ENCODE measurements at regions not wholly inside any gene's neighbourhood (a gene's known extent, or its start where the extent isn't known, plus 50 kb on each side); places are given as distances from the start of the nearest gene placed in this dataset.

DNA sequence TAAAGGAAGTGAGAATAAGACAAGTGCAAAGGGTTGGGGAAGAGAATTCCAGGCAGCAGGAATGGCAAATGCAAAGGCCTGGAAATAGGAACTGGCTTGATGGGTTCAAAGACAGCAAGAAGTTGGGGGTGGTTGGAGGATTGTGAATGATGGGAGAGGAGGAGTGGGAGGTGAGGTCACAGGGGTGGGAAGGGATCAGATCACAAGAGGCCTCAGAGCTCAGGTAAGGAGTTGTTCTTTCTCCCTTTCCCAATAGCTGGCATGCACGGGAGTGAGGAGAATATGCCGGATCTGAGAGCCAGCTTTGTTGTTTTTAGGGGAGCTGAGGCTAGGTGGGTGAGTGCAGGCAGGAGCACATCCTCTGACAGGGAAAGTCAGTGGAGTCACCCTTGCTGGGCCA is 94.0 kb upstream of the RAB3GAP2 start:
- no peak overlapping the region for H4K91ac ChIP-seq (replicated peaks; ENCODE audit: insufficient read length, low read length)
- no peak overlapping the region for H4K5ac ChIP-seq (ENCODE audit: insufficient read length, low read depth, low read length)
- H3K4me1 ChIP-seq (replicated peaks in 1 of 4; ENCODE audit: control insufficient read depth in 3 of 4, insufficient read depth in 4 of 4, low read length in 3 of 4), result peaks cover 6 to 20% (median 12%) of the 10 kb centered on the region in 4 experiments; a peak in 6 of 7 replicates
- H3K27me3 ChIP-seq (replicated peaks in 1 of 4; ENCODE audit: control insufficient read depth in 3 of 4, extremely low read depth in 1 of 4, insufficient read depth in 3 of 4, low read length in 3 of 4), result no peaks in the 10 kb centered on the region
- no peak overlapping the region for H3K4ac ChIP-seq (replicated peaks; ENCODE audit: insufficient read length, low read depth, low read length)
- H2BK15ac ChIP-seq (ENCODE audit: low read length), result no peak overlapping the region
- FAIRE-seq, result no peak
- POLR2A ChIA-PET (ENCODE audit: partially characterized antibody), result no interaction called here
- H3K23ac ChIP-seq (ENCODE audit: insufficient read length), result no peak overlapping the region
- no peaks in the 10 kb centered on the region for H3K9me3 ChIP-seq (ENCODE audit: insufficient read depth in 2 of 2, low read depth in 1 of 2, low read length in 1 of 2)
- no peaks in the 10 kb centered on the region for H3K79me2 ChIP-seq (ENCODE audit: control insufficient read depth in 1 of 2, insufficient read depth in 2 of 2, low read length in 2 of 2)
- CTCF ChIA-PET (ENCODE audit: partially characterized antibody), result interaction anchor here (0.7 to 2.8 kb wide), 5 partner anchors 9 to 410 kb away, joined by 3 to 8 read pairs (median 6); no protein-coding TSS in a partner anchor
- no peak overlapping the region for H3K14ac ChIP-seq (ENCODE audit: insufficient read length)
- no peak overlapping the region for H3K56ac ChIP-seq (replicated peaks; ENCODE audit: insufficient read length, low read depth, low read length)
- H3K27ac ChIP-seq (ENCODE audit: low read depth, low read length), result no peak overlapping the region
- H3K4me2 ChIP-seq (ENCODE audit: insufficient read depth in 1 of 2, low read depth in 2 of 2, low read length in 2 of 2), result no peak overlapping the region
- H4K8ac ChIP-seq (ENCODE audit: extremely low read depth, insufficient read depth, low read length), result no peak overlapping the region
- 90% methylated on average over 2 of the region's 2 CpGs; no CpG with 5 or more reads in 1 of the 2 experiments for WGBS, 2 experiments (ENCODE audit: extremely low coverage in 1 of 2, insufficient coverage in 1 of 2, insufficient read length in 1 of 2, insufficient replicate concordance in 2 of 2, low coverage in 1 of 2, low lambda C conversion rate in 2 of 2, missing lambda C conversion rate in 1 of 2)
- H2AFZ ChIP-seq (ENCODE audit: low read length), result no peak overlapping the region
- H3K18ac ChIP-seq (ENCODE audit: extremely low read depth, low read length), result no peak overlapping the region
- no peak overlapping the region for H2AK5ac ChIP-seq (ENCODE audit: low read depth, low read length)
- no peaks in the 10 kb centered on the region for H4K20me1 ChIP-seq (replicated peaks in 1 of 2; ENCODE audit: control insufficient read depth in 1 of 2, insufficient read depth in 2 of 2, low read length in 2 of 2)
- H2BK5ac ChIP-seq (ENCODE audit: low read depth, low read length), result no peak overlapping the region
- no peak for DNase-seq (ENCODE audit: low read depth in 1 of 2, low spot score in 2 of 2)
- H2BK12ac ChIP-seq (ENCODE audit: low read depth, low read length), result no peak overlapping the region
- H2BK20ac ChIP-seq (ENCODE audit: low read length), result no peak overlapping the region
- no peaks in the 10 kb centered on the region for H3K23me2 ChIP-seq (ENCODE audit: low read depth, low read length)
- H2BK120ac ChIP-seq (replicated peaks; ENCODE audit: low read depth, low read length), result no peak overlapping the region
- H3K9ac ChIP-seq (replicated peaks in 1 of 4; ENCODE audit: extremely low read depth in 1 of 4, low read depth in 3 of 4, low read length in 3 of 4), result no peak overlapping the region
- H3K79me1 ChIP-seq (ENCODE audit: low read depth, low read length), result no peaks in the 10 kb centered on the region
- no peaks in the 10 kb centered on the region for H3K36me3 ChIP-seq (ENCODE audit: control insufficient read depth in 2 of 4, insufficient read depth in 4 of 4, low read length in 3 of 4)
- H3K4me3 ChIP-seq (ENCODE audit: extremely low read depth in 1 of 4, insufficient read depth in 2 of 4, low read depth in 3 of 4, low read length in 4 of 4), result no peak overlapping the region
- TF ChIP-seq JUND (IDR thresholded peaks at IDR 0.05; ENCODE audit: low read length) (no peak), RNF2 (IDR thresholded peaks at IDR 0.05; ENCODE audit: borderline replicate concordance, low read depth, low read length, missing control alignments, poor library complexity, severe bottlenecking) (no peak), POLR2AphosphoS5 (IDR thresholded peaks at IDR 0.05; ENCODE audit: low read depth, low read length) (no peak), EGR1 (IDR thresholded peaks at IDR 0.05; ENCODE audit: borderline replicate concordance, low read depth, low read length) (no peak), SAP30 (IDR thresholded peaks at IDR 0.05; ENCODE audit: insufficient read depth, insufficient replicate concordance, low read length) (no peak), BCL11A (IDR thresholded peaks at IDR 0.05; ENCODE audit: low read depth in 2 of 2, low read length in 2 of 2) (no peak), CHD1 (IDR thresholded peaks at IDR 0.05; ENCODE audit: low read depth, low read length) (no peak), SP2 (IDR thresholded peaks at IDR 0.05; ENCODE audit: low read length) (no peak), CHD2 (IDR thresholded peaks at IDR 0.05; ENCODE audit: low read length) (no peak), SIRT6 (IDR thresholded peaks at IDR 0.05; ENCODE audit: low read length) (no peak)
- TF ChIP-seq, protein P1, sequence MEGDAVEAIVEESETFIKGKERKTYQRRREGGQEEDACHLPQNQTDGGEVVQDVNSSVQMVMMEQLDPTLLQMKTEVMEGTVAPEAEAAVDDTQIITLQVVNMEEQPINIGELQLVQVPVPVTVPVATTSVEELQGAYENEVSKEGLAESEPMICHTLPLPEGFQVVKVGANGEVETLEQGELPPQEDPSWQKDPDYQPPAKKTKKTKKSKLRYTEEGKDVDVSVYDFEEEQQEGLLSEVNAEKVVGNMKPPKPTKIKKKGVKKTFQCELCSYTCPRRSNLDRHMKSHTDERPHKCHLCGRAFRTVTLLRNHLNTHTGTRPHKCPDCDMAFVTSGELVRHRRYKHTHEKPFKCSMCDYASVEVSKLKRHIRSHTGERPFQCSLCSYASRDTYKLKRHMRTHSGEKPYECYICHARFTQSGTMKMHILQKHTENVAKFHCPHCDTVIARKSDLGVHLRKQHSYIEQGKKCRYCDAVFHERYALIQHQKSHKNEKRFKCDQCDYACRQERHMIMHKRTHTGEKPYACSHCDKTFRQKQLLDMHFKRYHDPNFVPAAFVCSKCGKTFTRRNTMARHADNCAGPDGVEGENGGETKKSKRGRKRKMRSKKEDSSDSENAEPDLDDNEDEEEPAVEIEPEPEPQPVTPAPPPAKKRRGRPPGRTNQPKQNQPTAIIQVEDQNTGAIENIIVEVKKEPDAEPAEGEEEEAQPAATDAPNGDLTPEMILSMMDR (IDR thresholded peaks at IDR 0.05; ENCODE audit: control extremely low read depth in 1 of 3, insufficient read depth in 1 of 3, low read depth in 1 of 3, low read length in 3 of 3), result no peak
- TF ChIP-seq, protein P2, sequence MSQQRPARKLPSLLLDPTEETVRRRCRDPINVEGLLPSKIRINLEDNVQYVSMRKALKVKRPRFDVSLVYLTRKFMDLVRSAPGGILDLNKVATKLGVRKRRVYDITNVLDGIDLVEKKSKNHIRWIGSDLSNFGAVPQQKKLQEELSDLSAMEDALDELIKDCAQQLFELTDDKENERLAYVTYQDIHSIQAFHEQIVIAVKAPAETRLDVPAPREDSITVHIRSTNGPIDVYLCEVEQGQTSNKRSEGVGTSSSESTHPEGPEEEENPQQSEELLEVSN (IDR thresholded peaks at IDR 0.05), result no peak

Data from H1 (cell line).